ENCODE measurements at regions not wholly inside any gene's neighbourhood (a gene's known extent, or its start where the extent isn't known, plus 50 kb on each side); places are given as distances from the start of the nearest gene placed in this dataset.
A peak's percentile ranks its signal among the peaks of the same experiment; 100 is the strongest.

- no peak overlapping the region for H3K9ac ChIP-seq (ENCODE audit: insufficient read depth in 1 of 2, low read length in 2 of 2)
- H3K4me1 ChIP-seq (ENCODE audit: control insufficient read depth in 5 of 5, insufficient read depth in 5 of 5, low read length in 5 of 5), result no peaks in the 10 kb centered on the region
- WGBS, 2 donors, result 85 to 95% methylated on average over 1 of the region's 1 CpG
- no peak overlapping the region for H3K27ac ChIP-seq (ENCODE audit: low read depth in 1 of 2, low read length in 1 of 2)
- no peaks in the 10 kb centered on the region for H3K27me3 ChIP-seq (ENCODE audit: control insufficient read depth in 3 of 3, insufficient read depth in 3 of 3, low read length in 2 of 3)
- no peak for ATAC-seq (ENCODE audit: insufficient read depth, low FRiP score)
- H3K9me3 ChIP-seq (ENCODE audit: control insufficient read depth in 4 of 4, insufficient read depth in 3 of 4, low read length in 3 of 4), result peaks cover 0 to 9% (median 2%) of the 10 kb centered on the region in 4 donors
- TF ChIP-seq CTCF (IDR thresholded peaks at IDR 0.05; ENCODE audit: control extremely low read depth, extremely low read depth), result no peak
- no peak for DNase-seq
- H3K36me3 ChIP-seq (ENCODE audit: control insufficient read depth in 4 of 4, insufficient read depth in 4 of 4, low read length in 4 of 4), result no peaks in the 10 kb centered on the region
- no peak overlapping the region for H3K4me3 ChIP-seq
These were observed 78.5 kb upstream of the PRDM11 start for GRCh38 chr11:45067966-45068365.

GRCh38 chr11:45071232-45071631, 75.2 kb upstream of the PRDM11 start:
- Histone ChIP-seq H3K27me3 (ENCODE audit: control insufficient read depth in 3 of 3, insufficient read depth in 3 of 3, low read length in 2 of 3) (no peaks in the 10 kb centered on the region), H3K4me3 (no peak overlapping the region), H3K27ac (ENCODE audit: low read depth in 1 of 2, low read length in 1 of 2) (no peak overlapping the region), H3K9ac (ENCODE audit: insufficient read depth in 1 of 2, low read length in 2 of 2) (no peak overlapping the region), H3K36me3 (ENCODE audit: control insufficient read depth in 4 of 4, insufficient read depth in 4 of 4, low read length in 4 of 4) (no peaks in the 10 kb centered on the region), H3K9me3 (ENCODE audit: control insufficient read depth in 4 of 4, insufficient read depth in 3 of 4, low read length in 3 of 4) (no peaks in the 10 kb centered on the region), H3K4me1 (ENCODE audit: control insufficient read depth in 5 of 5, insufficient read depth in 5 of 5, low read length in 5 of 5) (peaks cover 0 to 10% (median 0%) of the 10 kb centered on the region in 5 donors)
- TF ChIP-seq CTCF (IDR thresholded peaks at IDR 0.05; ENCODE audit: control extremely low read depth, extremely low read depth), result no peak
- DNase-seq, result no peak
- ATAC-seq (ENCODE audit: insufficient read depth, low FRiP score), result no peak
- WGBS, 2 donors, result 96 to 100% methylated on average over 1 of the region's 1 CpG

GRCh38 chr11:45073685-45074141, 72.7 kb upstream of the PRDM11 start:
- ATAC-seq (ENCODE audit: insufficient read depth, low FRiP score) (no peak), DNase-seq (peak; percentile 46 to 71 (median 57))
- 26 to 54% methylated on average over 11 of the region's 11 CpGs for WGBS, 2 donors
- H3K27me3 ChIP-seq (ENCODE audit: control insufficient read depth in 3 of 3, insufficient read depth in 3 of 3, low read length in 2 of 3), result peaks cover 0 to 2% (median 0%) of the 10 kb centered on the region in 3 donors
- no peak overlapping the region for H3K27ac ChIP-seq (ENCODE audit: low read depth in 1 of 2, low read length in 1 of 2)
- no peak for TF ChIP-seq CTCF (IDR thresholded peaks at IDR 0.05; ENCODE audit: control extremely low read depth, extremely low read depth)
- no peak overlapping the region for H3K9ac ChIP-seq (ENCODE audit: insufficient read depth in 1 of 2, low read length in 2 of 2)
- no peaks in the 10 kb centered on the region for H3K36me3 ChIP-seq (ENCODE audit: control insufficient read depth in 4 of 4, insufficient read depth in 4 of 4, low read length in 4 of 4)
- no peaks in the 10 kb centered on the region for H3K9me3 ChIP-seq (ENCODE audit: control insufficient read depth in 4 of 4, insufficient read depth in 3 of 4, low read length in 3 of 4)
- no peak overlapping the region for H3K4me3 ChIP-seq
- peaks cover 0 to 10% (median 0%) of the 10 kb centered on the region in 5 donors for H3K4me1 ChIP-seq (ENCODE audit: control insufficient read depth in 5 of 5, insufficient read depth in 5 of 5, low read length in 5 of 5)

GRCh38 chr11:45075519-45075918, 70.9 kb upstream of the PRDM11 start:
- peaks cover 0 to 2% (median 0%) of the 10 kb centered on the region in 3 donors for H3K27me3 ChIP-seq (ENCODE audit: control insufficient read depth in 3 of 3, insufficient read depth in 3 of 3, low read length in 2 of 3)
- DNase-seq, result no peak
- WGBS, 2 donors, result 91 to 93% methylated on average over 4 of the region's 4 CpGs
- peaks cover 0 to 13% (median 5%) of the 10 kb centered on the region in 5 donors for H3K4me1 ChIP-seq (ENCODE audit: control insufficient read depth in 5 of 5, insufficient read depth in 5 of 5, low read length in 5 of 5)
- no peak overlapping the region for H3K4me3 ChIP-seq
- H3K9ac ChIP-seq (ENCODE audit: insufficient read depth in 1 of 2, low read length in 2 of 2), result no peak overlapping the region
- no peak overlapping the region for H3K27ac ChIP-seq (ENCODE audit: low read depth in 1 of 2, low read length in 1 of 2)
- H3K36me3 ChIP-seq (ENCODE audit: control insufficient read depth in 4 of 4, insufficient read depth in 4 of 4, low read length in 4 of 4), result no peaks in the 10 kb centered on the region
- no peak for ATAC-seq (ENCODE audit: insufficient read depth, low FRiP score)
- TF ChIP-seq CTCF (IDR thresholded peaks at IDR 0.05; ENCODE audit: control extremely low read depth, extremely low read depth), result no peak
- H3K9me3 ChIP-seq (ENCODE audit: control insufficient read depth in 4 of 4, insufficient read depth in 3 of 4, low read length in 3 of 4), result no peaks in the 10 kb centered on the region

Measured in lung (tissue), 11 donors.